NCI-H1930 (cell line): ENCODE measurements at regions not wholly inside any gene's neighbourhood (a gene's known extent, or its start where the extent isn't known, plus 50 kb on each side); places are given as distances from the start of the nearest gene placed in this dataset.

ENCODE experiments used
- DNase-seq, 2 experiments: peaks; one replicate each; lab custom pipeline; 2025; lab: John Stamatoyannopoulos, UW

GRCh38 chr4:144463896-144464295 lies 182.1 kb upstream of the HHIP start:
- DNase-seq: no peak

GRCh38 chr4:144465546-144465945 lies 180.4 kb upstream of the HHIP start:
- no peak for DNase-seq

- DNase-seq: no peak
These were observed 165.9 kb upstream of the HHIP start for GRCh38 chr4:144480068-144480467.

- no peak for DNase-seq
These were observed 156.1 kb upstream of the HHIP start for GRCh38 chr4:144489831-144490230.

GRCh38 chr4:144494280-144494679 lies 151.7 kb upstream of the HHIP start:
- DNase-seq: no peak

- no peak for DNase-seq
These were observed 150.0 kb upstream of the HHIP start for GRCh38 chr4:144495944-144496343.

GRCh38 chr4:144499777-144500176 lies 146.2 kb upstream of the HHIP start:
- no peak for DNase-seq

GRCh38 chr4:144501231-144501780 lies 144.7 kb upstream of the HHIP start:
- no peak for DNase-seq

- DNase-seq: no peak
These were observed 141.1 kb upstream of the HHIP start for GRCh38 chr4:144504883-144505282.

GRCh38 chr4:144507311-144508101 lies 138.4 kb upstream of the HHIP start:
- no peak for DNase-seq

- DNase-seq: no peak
These were observed 136.6 kb upstream of the HHIP start for GRCh38 chr4:144509088-144510015.

- no peak for DNase-seq
These were observed 131.2 kb upstream of the HHIP start for GRCh38 chr4:144514736-144515135.

GRCh38 chr4:144518181-144518895 lies 127.6 kb upstream of the HHIP start:
- DNase-seq: no peak

- DNase-seq: no peak
These were observed 114.1 kb upstream of the HHIP start for GRCh38 chr4:144531841-144532240.

GRCh38 chr4:144547678-144548298 lies 98.2 kb upstream of the HHIP start:
- DNase-seq: no peak

- DNase-seq: no peak
These were observed 89.3 kb upstream of the HHIP start for GRCh38 chr4:144556636-144557035.

GRCh38 chr4:144557404-144557803 lies 88.6 kb upstream of the HHIP start:
- DNase-seq: no peak

GRCh38 chr4:144562019-144562705 lies 83.8 kb upstream of the HHIP start:
- DNase-seq: no peak

GRCh38 chr4:144564358-144564757 lies 81.6 kb upstream of the HHIP start:
- no peak for DNase-seq

- DNase-seq: no peak
These were observed 80.3 kb upstream of the HHIP start for GRCh38 chr4:144565527-144566195.
